ENCODE measurements at regions not wholly inside any gene's neighbourhood (a gene's known extent, or its start where the extent isn't known, plus 50 kb on each side); places are given as distances from the start of the nearest gene placed in this dataset.

DNA sequence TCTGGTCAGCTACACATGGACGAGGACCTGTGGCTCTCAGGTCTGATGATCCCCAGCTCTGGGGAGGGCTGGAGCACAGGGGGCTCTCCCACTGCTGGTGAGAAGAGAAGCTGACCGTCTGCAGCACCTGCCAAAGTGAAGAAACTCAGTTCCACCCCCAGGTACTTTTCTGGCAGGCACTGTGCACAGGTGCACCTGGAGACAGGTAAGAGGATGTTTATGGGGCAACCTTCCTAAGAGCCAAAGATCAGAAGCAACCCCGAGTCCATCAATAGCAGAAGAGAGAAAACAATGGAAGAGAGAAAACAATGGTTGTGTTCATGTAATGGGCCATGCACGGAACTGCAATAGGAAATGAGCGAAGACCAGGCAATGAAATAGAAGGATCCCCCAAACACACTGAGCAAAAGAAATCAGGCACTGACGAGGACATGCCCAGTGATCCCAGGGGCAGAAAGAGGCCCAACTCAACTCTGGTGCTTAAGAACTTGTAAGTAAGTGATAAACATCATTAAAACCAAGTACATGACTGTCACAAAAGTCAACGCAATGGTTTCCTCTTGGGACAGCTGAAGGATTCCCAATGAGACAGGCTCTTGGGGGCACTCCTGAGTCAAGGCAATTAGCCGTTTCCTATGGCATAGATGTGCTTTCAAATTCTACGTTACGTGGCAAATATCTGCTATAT is 95.0 kb upstream of the ALDH1A3 start:
- no peak overlapping the region for H3K27ac ChIP-seq
- H3K4me3 ChIP-seq: no peak overlapping the region
- H3K27me3 ChIP-seq: no peaks in the 10 kb centered on the region
- intact Hi-C loops (cut with DNase I): loop anchor here in 1 of 2 donors (10.0 kb wide), 1 partner anchor 130 kb away; no protein-coding TSS in a partner anchor
- TF ChIP-seq, protein P1, sequence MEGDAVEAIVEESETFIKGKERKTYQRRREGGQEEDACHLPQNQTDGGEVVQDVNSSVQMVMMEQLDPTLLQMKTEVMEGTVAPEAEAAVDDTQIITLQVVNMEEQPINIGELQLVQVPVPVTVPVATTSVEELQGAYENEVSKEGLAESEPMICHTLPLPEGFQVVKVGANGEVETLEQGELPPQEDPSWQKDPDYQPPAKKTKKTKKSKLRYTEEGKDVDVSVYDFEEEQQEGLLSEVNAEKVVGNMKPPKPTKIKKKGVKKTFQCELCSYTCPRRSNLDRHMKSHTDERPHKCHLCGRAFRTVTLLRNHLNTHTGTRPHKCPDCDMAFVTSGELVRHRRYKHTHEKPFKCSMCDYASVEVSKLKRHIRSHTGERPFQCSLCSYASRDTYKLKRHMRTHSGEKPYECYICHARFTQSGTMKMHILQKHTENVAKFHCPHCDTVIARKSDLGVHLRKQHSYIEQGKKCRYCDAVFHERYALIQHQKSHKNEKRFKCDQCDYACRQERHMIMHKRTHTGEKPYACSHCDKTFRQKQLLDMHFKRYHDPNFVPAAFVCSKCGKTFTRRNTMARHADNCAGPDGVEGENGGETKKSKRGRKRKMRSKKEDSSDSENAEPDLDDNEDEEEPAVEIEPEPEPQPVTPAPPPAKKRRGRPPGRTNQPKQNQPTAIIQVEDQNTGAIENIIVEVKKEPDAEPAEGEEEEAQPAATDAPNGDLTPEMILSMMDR (IDR thresholded peaks at IDR 0.05): no peak
- no peak for TF ChIP-seq POLR2A (IDR thresholded peaks at IDR 0.05)
- no peak for ATAC-seq
- no peak for DNase-seq
- 50% methylated on average over 1 of the region's 10 CpGs for WGBS (ENCODE audit: insufficient coverage, low coverage, low lambda C conversion rate, missing lambda C conversion rate)
- no peaks in the 10 kb centered on the region for H3K36me3 ChIP-seq
- no peaks in the 10 kb centered on the region for H3K4me1 ChIP-seq
- no peaks in the 10 kb centered on the region for H3K9me3 ChIP-seq

DNA sequence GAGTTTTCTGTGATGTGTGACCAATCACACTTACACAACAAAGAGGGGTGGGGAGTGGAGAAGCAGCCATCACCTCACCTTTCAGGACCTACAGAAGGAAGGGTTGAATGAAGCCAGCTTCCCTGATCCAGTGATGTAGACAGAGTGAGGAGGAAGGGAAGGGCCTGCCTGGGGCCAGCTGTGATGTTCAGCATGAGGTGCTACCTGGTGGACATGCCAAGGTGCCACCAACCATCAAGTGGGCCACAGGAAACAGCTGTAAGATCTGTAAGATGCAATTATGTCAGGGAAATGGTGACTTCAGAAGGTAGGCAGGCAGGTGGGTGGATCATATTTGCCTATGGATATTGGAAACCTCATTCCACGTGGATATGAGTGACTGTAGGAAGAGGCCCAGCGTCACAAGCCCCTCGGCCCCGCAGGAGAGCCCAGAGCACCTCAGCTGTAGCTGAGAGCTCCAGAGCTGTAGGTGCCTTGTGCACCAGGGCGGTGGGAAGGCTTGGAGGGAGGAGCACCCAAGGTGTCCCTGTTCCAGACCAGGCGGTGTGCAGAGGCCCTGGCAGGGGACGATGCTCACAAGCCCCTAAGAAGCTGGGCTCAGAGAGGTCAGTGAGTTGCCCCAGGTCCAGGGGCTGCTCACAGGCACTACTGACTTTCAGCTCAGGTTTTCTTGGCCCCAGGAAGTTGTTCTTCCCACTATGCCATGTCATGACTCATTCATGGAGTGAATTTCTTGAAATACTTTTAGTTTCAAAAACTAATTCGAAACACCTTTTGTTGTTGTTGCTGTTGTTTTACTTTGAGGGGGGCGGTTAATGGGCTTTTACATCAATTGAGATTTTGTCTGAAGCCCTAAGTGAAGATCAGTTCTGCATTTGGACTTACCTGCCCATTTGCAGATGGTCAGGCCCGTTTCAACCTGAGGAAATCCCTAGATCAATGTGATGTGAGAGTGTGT is 94.2 kb upstream of the ALDH1A3 start:
- Histone ChIP-seq H3K36me3 (no peaks in the 10 kb centered on the region), H3K9me3 (no peaks in the 10 kb centered on the region), H3K27ac (no peak overlapping the region), H3K4me3 (no peak overlapping the region), H3K27me3 (no peaks in the 10 kb centered on the region), H3K4me1 (no peaks in the 10 kb centered on the region)
- 60% methylated on average over 4 of the region's 10 CpGs for WGBS (ENCODE audit: insufficient coverage, low coverage, low lambda C conversion rate, missing lambda C conversion rate)
- intact Hi-C loops (cut with DNase I): loop anchor here in 1 of 2 donors (10.0 kb wide), 1 partner anchor 131 kb away; no protein-coding TSS in a partner anchor
- no peak for TF ChIP-seq POLR2A (IDR thresholded peaks at IDR 0.05)
- TF ChIP-seq, protein P1 (IDR thresholded peaks at IDR 0.05): no peak
- peak in 1 of 3 donors; percentile 27 for DNase-seq
- no peak for ATAC-seq

DNA sequence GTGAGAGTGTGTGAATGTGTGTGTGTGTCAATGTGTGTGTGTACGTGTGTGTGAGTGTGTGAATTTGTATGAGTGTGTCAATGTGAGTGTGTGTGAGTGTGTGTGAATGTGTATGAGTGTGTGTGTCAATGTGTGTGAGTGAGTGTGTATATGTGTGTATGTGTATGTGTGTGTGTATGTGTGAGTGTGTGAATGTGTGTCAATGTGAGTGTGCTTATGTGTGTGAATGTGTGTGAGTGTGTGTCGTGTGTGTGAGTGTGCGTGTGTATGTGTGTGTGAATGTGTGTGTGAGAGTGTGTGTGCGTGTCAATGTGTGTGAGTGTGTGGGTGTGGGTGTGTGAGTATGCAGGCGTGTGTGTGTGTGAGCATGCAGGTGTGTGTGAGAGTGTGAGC is 93.5 kb upstream of the ALDH1A3 start:
- no peak overlapping the region for H3K27ac ChIP-seq
- H3K4me1 ChIP-seq: no peaks in the 10 kb centered on the region
- H3K4me3 ChIP-seq: no peak overlapping the region
- DNase-seq: peak in 1 of 3 donors; percentile 10
- no peaks in the 10 kb centered on the region for H3K27me3 ChIP-seq
- H3K36me3 ChIP-seq: no peaks in the 10 kb centered on the region
- TF ChIP-seq POLR2A (IDR thresholded peaks at IDR 0.05): no peak
- TF ChIP-seq, protein P1 (IDR thresholded peaks at IDR 0.05): no peak
- ATAC-seq: no peak
- WGBS (ENCODE audit: insufficient coverage, low coverage, low lambda C conversion rate, missing lambda C conversion rate): 75% methylated on average over 5 of the region's 5 CpGs
- intact Hi-C loops (cut with DNase I): loop anchor here in 1 of 2 donors (10.0 kb wide), 1 partner anchor 131 kb away; no protein-coding TSS in a partner anchor
- H3K9me3 ChIP-seq: no peaks in the 10 kb centered on the region

DNA sequence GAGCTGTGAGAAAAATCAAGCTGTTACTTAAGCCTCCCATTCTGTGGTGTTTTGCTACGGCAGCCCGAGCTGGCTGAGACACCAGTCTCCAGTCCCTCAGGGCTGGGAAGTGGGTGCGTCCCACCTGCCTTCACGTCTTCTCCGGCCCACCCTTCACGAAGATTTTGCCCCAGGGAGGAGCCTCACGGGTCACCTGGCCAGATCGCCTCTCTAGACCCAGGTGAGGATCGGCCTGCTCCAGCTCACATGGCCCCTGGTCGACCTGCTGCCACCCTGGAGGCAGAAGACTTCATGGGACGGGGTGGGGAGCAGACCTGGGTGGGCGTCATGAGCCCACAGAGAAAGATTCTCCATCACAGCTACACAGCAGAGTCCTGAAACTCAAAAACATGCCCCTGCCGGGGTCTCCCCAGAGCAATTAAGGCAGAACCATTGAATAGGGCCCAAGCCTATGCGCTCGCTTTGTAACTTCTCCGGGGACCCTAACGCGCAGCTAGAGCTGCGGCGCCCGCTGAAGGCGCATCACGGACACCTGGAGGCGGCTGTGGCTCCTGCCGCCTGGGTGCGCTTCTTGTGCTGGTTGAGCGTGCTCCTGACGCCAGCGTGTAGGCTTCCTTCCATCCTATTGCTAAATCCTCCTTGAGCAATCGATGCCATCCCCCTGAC is 92.6 kb upstream of the ALDH1A3 start:
- no peaks in the 10 kb centered on the region for H3K27me3 ChIP-seq
- no peaks in the 10 kb centered on the region for H3K9me3 ChIP-seq
- H3K36me3 ChIP-seq: no peaks in the 10 kb centered on the region
- DNase-seq: peak in 1 of 3 donors; percentile 27
- 72% methylated on average over 3 of the region's 30 CpGs for WGBS (ENCODE audit: insufficient coverage, low coverage, low lambda C conversion rate, missing lambda C conversion rate)
- no peak for ATAC-seq
- no peaks in the 10 kb centered on the region for H3K4me1 ChIP-seq
- H3K4me3 ChIP-seq: no peak overlapping the region
- intact Hi-C loops (cut with DNase I): loop anchor here in 1 of 2 donors (10.0 kb wide), 1 partner anchor 132 kb away; no protein-coding TSS in a partner anchor
- no peak for TF ChIP-seq POLR2A (IDR thresholded peaks at IDR 0.05)
- TF ChIP-seq, protein P1 (IDR thresholded peaks at IDR 0.05): no peak
- no peak overlapping the region for H3K27ac ChIP-seq
